GM12878 (cell line): ENCODE measurements at regions not wholly inside any gene's neighbourhood (a gene's known extent, or its start where the extent isn't known, plus 50 kb on each side); places are given as distances from the start of the nearest gene placed in this dataset.

Source experiments
- ATAC-seq: fragments of 200-7000 bp; cut with Tn5 transposase; 3 replicates; pipeline ENCODE4 v1.9.1; 2020; ENCODE audit warnings: mild to moderate bottlenecking, moderate library complexity
- BruUV-seq: library from RNA; stranded (reverse); fragments of 400-500 nt; replicated peaks from 2 replicates; lab custom pipeline; 2021; lab: Mats Ljungman, UMichigan
- CTCF ChIA-PET: fragments of 300-600 bp; sonication (Branson Sonifier 250); formaldehyde crosslinking; extraction: SDS; loops from one replicate; lab custom pipeline; 2021; ENCODE audit warnings: inconsistent platforms; lab: Yijun Ruan, JAX
- POLR2A ChIA-PET: fragments of 350-600 bp; formaldehyde crosslinking; extraction: SDS; loops from one replicate; lab custom pipeline; 2021; ENCODE audit warnings: inconsistent platforms; lab: Charles Lee
- RAD21 ChIA-PET: fragments of 300-600 bp; sonication (Branson Sonifier 250); formaldehyde crosslinking; loops from one replicate; lab custom pipeline; 2023; ENCODE audit warnings: antibody characterized with exemption; ENCODE audit not compliant: unreplicated experiment; lab: Charles Lee
- SMC1A ChIA-PET: fragments of 300-600 bp; sonication (Branson Sonifier 250); formaldehyde crosslinking; loops from one replicate; lab custom pipeline; 2023; ENCODE audit not compliant: unreplicated experiment, uncharacterized antibody; lab: Charles Lee
- DNase-seq: peaks from one replicate; pipeline ENCODE4 v3.0.0-alpha.2; 2011; ENCODE audit warnings: low read depth, low spot score
- FAIRE-seq: peaks from 3 replicates; lab custom pipeline; 2011; peaks lifted over from hg19 to GRCh38; lab: Jason Lieb, UNC
- H2AFZ ChIP-seq: 2 replicates; pipeline ENCODE4 v1.6.0; 2011; ENCODE audit warnings: low read depth, low read length, control low read depth; ENCODE audit not compliant: control insufficient read depth
- H3K27ac ChIP-seq: 2 replicates; pipeline ENCODE4 v1.5.1; 2011; ENCODE audit warnings: control low read depth; ENCODE audit not compliant: control insufficient read depth, insufficient read depth
- H3K27me3 ChIP-seq, 2 experiments: replicated peaks in 1 of 2; 2 replicates each; pipeline versions ENCODE4 v1.6.0 to v1.6.1; 2011; ENCODE audit warnings: low read length in 1 of 2; ENCODE audit not compliant: control insufficient read depth in 2 of 2, insufficient read depth in 2 of 2
- H3K36me3 ChIP-seq, 2 experiments: 2 replicates each; pipeline ENCODE4 v1.5.1; 2011; ENCODE audit warnings: low read length in 1 of 2; ENCODE audit not compliant: control insufficient read depth in 2 of 2, insufficient read depth in 2 of 2
- H3K4me1 ChIP-seq: 2 replicates; pipeline ENCODE4 v1.6.1; 2011; ENCODE audit warnings: mild to moderate bottlenecking, low read length, moderate library complexity, mixed read lengths; ENCODE audit not compliant: control insufficient read depth, insufficient read depth
- H3K4me2 ChIP-seq: 2 replicates; pipeline ENCODE4 v1.6.0; 2011; ENCODE audit warnings: control low read depth; ENCODE audit not compliant: control insufficient read depth, insufficient read depth
- H3K4me3 ChIP-seq: fragments of 200-600 bp; sonication (generic); 2 replicates; pipeline ENCODE4 v1.5.1; 2016
- H3K79me2 ChIP-seq: 2 replicates; pipeline ENCODE4 v1.6.0; 2011; ENCODE audit warnings: low read length; ENCODE audit not compliant: control insufficient read depth, insufficient read depth
- H3K9ac ChIP-seq: 2 replicates; pipeline ENCODE4 v1.8.0; 2011; ENCODE audit warnings: low read length, control low read depth, mixed read lengths; ENCODE audit not compliant: control insufficient read depth, insufficient read depth
- H3K9me3 ChIP-seq: replicated peaks from 3 replicates; pipeline ENCODE4 v1.5.1; 2011; ENCODE audit warnings: mild to moderate bottlenecking, low read length; ENCODE audit not compliant: control insufficient read depth, insufficient read depth
- H4K20me1 ChIP-seq: 2 replicates; pipeline ENCODE4 v1.6.0; 2011; ENCODE audit not compliant: control insufficient read depth, insufficient read depth
- CBX3 ChIP-seq: fragments of 200-600 bp; sonication (generic); IDR thresholded peaks from 2 replicates; pipeline ENCODE4 v1.6.1; 2016; ENCODE audit warnings: low read depth, borderline replicate concordance
- NFYB ChIP-seq: IDR thresholded peaks from 2 replicates; pipeline ENCODE4 v1.6.1; 2011; ENCODE audit warnings: low read depth, mild to moderate bottlenecking, low read length, improper control_type of control experiment, moderate library complexity; ENCODE audit not compliant: insufficient read depth
- NKRF ChIP-seq: fragments of 450-650 bp; conservative IDR thresholded peaks from 2 replicates; pipeline ENCODE4 v1.6.1; 2017; ENCODE audit warnings: mild to moderate bottlenecking, moderate library complexity
- NRF1 ChIP-seq: conservative IDR thresholded peaks from 2 replicates; pipeline ENCODE4 v1.6.1; 2011; ENCODE audit warnings: mild to moderate bottlenecking, low read depth, low read length, improper control_type of control experiment
- REST ChIP-seq: IDR thresholded peaks from 2 replicates; pipeline ENCODE4 v1.6.1; 2012; ENCODE audit warnings: mild to moderate bottlenecking, low read depth, low read length
- SMAD1 ChIP-seq: fragments of 450-650 bp; IDR thresholded peaks from 2 replicates; pipeline ENCODE4 v1.6.1; 2018; ENCODE audit warnings: mild to moderate bottlenecking, low read depth; ENCODE audit not compliant: partially characterized antibody
- SMC3 ChIP-seq: IDR thresholded peaks from 2 replicates; pipeline ENCODE4 v1.6.1; 2011; ENCODE audit warnings: low read length, improper control_type of control experiment, borderline replicate concordance
- ZNF217 ChIP-seq: fragments of 450-650 bp; IDR thresholded peaks from 2 replicates; pipeline ENCODE4 v1.6.1; 2017; ENCODE audit warnings: antibody characterized with exemption, mild to moderate bottlenecking
- ZNF384 ChIP-seq: IDR thresholded peaks from 2 replicates; pipeline ENCODE4 v1.6.1; 2012; ENCODE audit warnings: low read depth, mild to moderate bottlenecking, low read length, improper control_type of control experiment, borderline replicate concordance
- ZNF592 ChIP-seq: fragments of 450-650 bp; IDR thresholded peaks from 2 replicates; pipeline ENCODE4 v1.6.1; 2017; ENCODE audit warnings: mild to moderate bottlenecking, moderate library complexity
- WGBS: methylation state at CpG from one replicate; pipeline ENCODE4 v1.1.6; 2016; ENCODE audit warnings: low lambda C conversion rate; ENCODE audit not compliant: insufficient replicate concordance, insufficient coverage; ENCODE audit errors: missing lambda C conversion rate; 5-methylcytosine and 5-hydroxymethylcytosine counted together
- in situ Hi-C: fragments of 300-500 bp; cut with MboI; formaldehyde crosslinking; loops from 9 replicates; pipeline ENCODE4 v1.14.3; 2018; ENCODE audit warnings: mixed read lengths
- intact Hi-C: fragments of 100-400 bp; cut with micrococcal nuclease; formaldehyde crosslinking; loops from one replicate; pipeline ENCODE4 v1.14.2; 2022; ENCODE audit not compliant: unreplicated experiment

GRCh38 chr10:113240736-113241135 lies 290.7 kb downstream of the TCF7L2 start:
- intact Hi-C loops = no loop called here
- H3K9ac ChIP-seq = no peak overlapping the region
- POLR2A ChIA-PET = no interaction called here
- TF ChIP-seq ZNF384 (no peak), NKRF (no peak), CBX3 (no peak), ZNF217 (no peak), NRF1 (no peak), SMC3 (no peak), REST (no peak), SMAD1 (no peak), ZNF592 (no peak), NFYB (no peak)
- no peak overlapping the region for H3K4me2 ChIP-seq
- RAD21 ChIA-PET = no interaction called here
- in situ Hi-C loops = no loop called here
- H3K4me1 ChIP-seq = no peaks in the 10 kb centered on the region
- ATAC-seq (no peak), DNase-seq (no peak), FAIRE-seq (no peak)
- H4K20me1 ChIP-seq = no peaks in the 10 kb centered on the region
- SMC1A ChIA-PET = no interaction called here
- 0% methylated on average over 2 of the region's 2 CpGs for WGBS
- H3K27ac ChIP-seq = no peak overlapping the region
- BruUV-seq = no TSS peak
- no peak overlapping the region for H2AFZ ChIP-seq
- H3K36me3 ChIP-seq = no peaks in the 10 kb centered on the region
- CTCF ChIA-PET = no interaction called here
- no peak overlapping the region for H3K4me3 ChIP-seq
- no peaks in the 10 kb centered on the region for H3K9me3 ChIP-seq
- no peaks in the 10 kb centered on the region for H3K79me2 ChIP-seq
- H3K27me3 ChIP-seq = no peaks in the 10 kb centered on the region
